Mesendoderm (in vitro differentiated cells): ENCODE measurements at regions not wholly inside any gene's neighbourhood (a gene's known extent, or its start where the extent isn't known, plus 50 kb on each side); places are given as distances from the start of the nearest gene placed in this dataset.

Experiments used
- DNase-seq: peaks from one replicate; pipeline ENCODE4 v3.0.0; 2013
- H2AK5ac ChIP-seq: 2 replicates; pipeline ENCODE4 v1.6.1; 2013; ENCODE audit warnings: low read length, inconsistent platforms
- H2BK120ac ChIP-seq: 2 replicates; pipeline ENCODE4 v1.6.1; 2013; ENCODE audit warnings: low read depth, mild to moderate bottlenecking, low read length, moderate library complexity, mixed read lengths
- H2BK15ac ChIP-seq: replicated peaks from 2 replicates; pipeline ENCODE4 v1.6.1; 2013; ENCODE audit warnings: low read depth, mild to moderate bottlenecking, moderate library complexity
- H2BK5ac ChIP-seq: 2 replicates; pipeline ENCODE4 v1.6.1; 2013; ENCODE audit warnings: low read length, inconsistent platforms
- H3K18ac ChIP-seq: 2 replicates; pipeline ENCODE4 v1.6.1; 2013; ENCODE audit warnings: mild to moderate bottlenecking, low read length, mixed read lengths
- H3K23ac ChIP-seq: one replicate; pipeline ENCODE4 v1.6.1; 2013; ENCODE audit warnings: low read length
- H3K27ac ChIP-seq: 2 replicates; pipeline ENCODE4 v1.5.1; 2013; ENCODE audit warnings: low read depth, mild to moderate bottlenecking, inconsistent platforms, low read length, moderate library complexity
- H3K27me3 ChIP-seq: 2 replicates; pipeline ENCODE4 v1.6.1; 2013; ENCODE audit warnings: low read length, control low read depth, mild to moderate bottlenecking, inconsistent platforms; ENCODE audit not compliant: insufficient read depth, poor library complexity
- H3K36me3 ChIP-seq: 2 replicates; pipeline ENCODE4 v1.6.1; 2013; ENCODE audit warnings: low read length, inconsistent platforms; ENCODE audit not compliant: control insufficient read depth, insufficient read depth
- H3K4ac ChIP-seq: one replicate; pipeline ENCODE4 v1.6.1; 2013; ENCODE audit warnings: low read depth, mild to moderate bottlenecking, low read length, moderate library complexity
- H3K4me1 ChIP-seq: 2 replicates; pipeline ENCODE4 v1.6.1; 2013; ENCODE audit warnings: low read depth, low read length, inconsistent platforms; ENCODE audit not compliant: control insufficient read depth
- H3K4me2 ChIP-seq: 2 replicates; pipeline ENCODE4 v1.6.1; 2013; ENCODE audit warnings: low read length
- H3K4me3 ChIP-seq: 2 replicates; pipeline ENCODE4 v1.5.1; 2013; ENCODE audit warnings: mild to moderate bottlenecking, low read length
- H3K56ac ChIP-seq: one replicate; pipeline ENCODE4 v1.6.1; 2013; ENCODE audit warnings: low read length
- H3K79me1 ChIP-seq: 2 replicates; pipeline ENCODE4 v1.6.1; 2013; ENCODE audit warnings: low read length, inconsistent platforms
- H3K79me2 ChIP-seq: 2 replicates; pipeline ENCODE4 v1.6.1; 2013; ENCODE audit warnings: mild to moderate bottlenecking, low read length; ENCODE audit not compliant: control insufficient read depth, insufficient read depth
- H3K9ac ChIP-seq: 2 replicates; pipeline ENCODE4 v1.6.1; 2013; ENCODE audit warnings: low read length, inconsistent platforms
- H4K5ac ChIP-seq: one replicate; pipeline ENCODE4 v1.6.1; 2013; ENCODE audit warnings: low read length
- H4K8ac ChIP-seq: one replicate; pipeline ENCODE4 v1.6.1; 2013; ENCODE audit warnings: low read depth, mild to moderate bottlenecking, control low read depth, low read length, moderate library complexity
- WGBS: extraction: QIAGEN DNeasy Blood & Tissue Kit; methylation state at CpG from one replicate; pipeline ENCODE4 v1.1.7; 2013; ENCODE audit warnings: low lambda C conversion rate, missing lambda C conversion rate; ENCODE audit not compliant: insufficient coverage; ENCODE audit errors: extremely low coverage; 5-methylcytosine and 5-hydroxymethylcytosine counted together

DNA sequence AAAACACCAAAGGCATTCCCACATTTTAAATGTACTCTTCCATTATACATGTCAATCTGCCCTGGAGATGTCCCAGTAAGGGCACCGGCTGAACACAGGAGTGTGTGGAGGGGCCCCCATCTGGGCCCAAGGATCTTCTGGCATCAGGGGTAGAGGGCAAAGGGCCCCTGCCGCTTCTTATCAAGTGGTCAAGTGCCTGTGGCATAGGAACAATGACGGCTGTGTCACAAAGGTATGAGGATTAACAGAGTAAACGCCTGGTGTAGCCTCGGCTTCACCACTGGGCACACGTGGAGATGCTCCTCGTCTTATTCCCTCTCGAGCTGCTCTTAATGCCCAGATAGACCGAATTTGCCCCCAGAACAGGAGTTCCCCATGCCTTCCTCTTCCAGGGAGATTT is 169.7 kb upstream of the GLI2 start:
- DNase-seq = no peak
- Histone ChIP-seq H3K23ac (no peak overlapping the region), H3K4me1 (no peaks in the 10 kb centered on the region), H4K5ac (no peak overlapping the region), H2BK5ac (no peak overlapping the region), H2AK5ac (no peak overlapping the region), H3K27ac (no peak overlapping the region), H3K79me1 (no peaks in the 10 kb centered on the region), H3K27me3 (no peaks in the 10 kb centered on the region), H3K79me2 (no peaks in the 10 kb centered on the region), H3K36me3 (no peaks in the 10 kb centered on the region), H3K4me3 (no peak overlapping the region), H3K4me2 (no peak overlapping the region), H3K18ac (no peak overlapping the region), H4K8ac (no peak overlapping the region), H2BK15ac (no peak overlapping the region), H3K56ac (no peak overlapping the region), H3K9ac (no peak overlapping the region), H2BK120ac (no peak overlapping the region), H3K4ac (no peak overlapping the region)
- no CpG with 5 or more reads among the region's 9 CpGs for WGBS

- H3K79me2 ChIP-seq = no peaks in the 10 kb centered on the region
- no peaks in the 10 kb centered on the region for H3K4me1 ChIP-seq
- H3K4ac ChIP-seq = no peak overlapping the region
- no peak overlapping the region for H3K4me3 ChIP-seq
- WGBS = no CpG with 5 or more reads among the region's 21 CpGs
- no peak overlapping the region for H3K18ac ChIP-seq
- no peak overlapping the region for H3K56ac ChIP-seq
- H3K4me2 ChIP-seq = no peak overlapping the region
- no peaks in the 10 kb centered on the region for H3K27me3 ChIP-seq
- no peak overlapping the region for H3K23ac ChIP-seq
- H2BK5ac ChIP-seq = no peak overlapping the region
- H3K79me1 ChIP-seq = no peaks in the 10 kb centered on the region
- H3K9ac ChIP-seq = no peak overlapping the region
- no peak overlapping the region for H3K27ac ChIP-seq
- H4K8ac ChIP-seq = no peak overlapping the region
- no peak overlapping the region for H2AK5ac ChIP-seq
- no peaks in the 10 kb centered on the region for H3K36me3 ChIP-seq
- no peak for DNase-seq
- H2BK15ac ChIP-seq = no peak overlapping the region
- H4K5ac ChIP-seq = no peak overlapping the region
- H2BK120ac ChIP-seq = no peak overlapping the region
These were observed 169.2 kb upstream of the GLI2 start for GRCh38 chr2:120566331-120567035.

DNA sequence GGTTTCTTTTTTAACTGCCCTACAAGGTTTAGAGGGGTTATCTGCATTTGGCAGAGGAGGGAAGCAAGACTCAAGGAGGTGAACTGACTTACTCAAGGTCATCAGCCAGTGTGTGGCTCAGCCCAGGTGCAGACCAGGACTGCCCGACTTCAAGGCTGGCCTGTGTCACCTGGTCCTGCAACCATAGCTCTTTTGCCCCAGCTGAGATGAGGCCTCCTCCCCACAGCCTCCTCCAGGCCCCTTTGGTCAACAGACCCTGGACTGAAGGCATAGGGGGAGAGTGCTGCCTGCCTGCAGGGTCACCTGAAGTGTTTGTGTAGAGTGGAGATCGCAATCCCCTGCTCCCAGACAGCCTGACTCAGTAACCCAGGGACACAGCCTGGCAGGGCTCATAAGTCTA is 168.5 kb upstream of the GLI2 start:
- Histone ChIP-seq H3K4me2 (no peak overlapping the region), H4K5ac (no peak overlapping the region), H4K8ac (no peak overlapping the region), H3K4me3 (no peak overlapping the region), H3K4ac (no peak overlapping the region), H3K18ac (no peak overlapping the region), H2BK120ac (no peak overlapping the region), H3K27me3 (no peaks in the 10 kb centered on the region), H3K27ac (no peak overlapping the region), H3K79me2 (no peaks in the 10 kb centered on the region), H3K56ac (no peak overlapping the region), H3K23ac (no peak overlapping the region), H2BK5ac (no peak overlapping the region), H2BK15ac (no peak overlapping the region), H2AK5ac (no peak overlapping the region), H3K9ac (no peak overlapping the region), H3K4me1 (no peaks in the 10 kb centered on the region), H3K36me3 (no peaks in the 10 kb centered on the region), H3K79me1 (no peaks in the 10 kb centered on the region)
- no peak for DNase-seq
- WGBS = no CpG with 5 or more reads among the region's 2 CpGs

GRCh38 chr2:120568089-120568974 is 167.3 kb upstream of the GLI2 start:
- Histone ChIP-seq H3K9ac (no peak overlapping the region), H4K5ac (no peak overlapping the region), H2BK5ac (no peak overlapping the region), H3K36me3 (no peaks in the 10 kb centered on the region), H3K4me2 (no peak overlapping the region), H3K4ac (no peak overlapping the region), H3K4me1 (no peaks in the 10 kb centered on the region), H3K27me3 (no peaks in the 10 kb centered on the region), H3K4me3 (no peak overlapping the region), H3K56ac (no peak overlapping the region), H2AK5ac (no peak overlapping the region), H3K18ac (no peak overlapping the region), H3K79me2 (no peaks in the 10 kb centered on the region), H3K23ac (no peak overlapping the region), H3K79me1 (no peaks in the 10 kb centered on the region), H4K8ac (no peak overlapping the region), H2BK120ac (no peak overlapping the region), H3K27ac (no peak overlapping the region), H2BK15ac (no peak overlapping the region)
- no CpG with 5 or more reads among the region's 10 CpGs for WGBS
- DNase-seq = no peak

DNA sequence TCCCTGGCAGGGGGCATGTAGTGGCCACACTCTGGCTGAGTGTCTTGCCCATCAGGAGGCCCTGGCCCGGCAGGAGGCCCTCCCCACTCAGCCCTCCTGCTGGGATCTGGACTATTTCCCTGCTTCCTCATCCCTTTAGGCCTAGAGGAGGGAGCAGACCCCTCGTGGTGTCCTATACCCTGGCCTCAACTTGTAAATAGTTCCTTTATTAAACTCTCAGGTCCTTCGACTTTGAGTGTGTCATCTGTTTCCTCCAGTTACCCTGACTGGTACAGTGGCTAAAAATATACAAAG is 166.7 kb upstream of the GLI2 start:
- no CpG with 5 or more reads among the region's 3 CpGs for WGBS
- no peak overlapping the region for H3K23ac ChIP-seq

More for the DNA sequence above, 166.7 kb upstream of the GLI2 start:
- Histone ChIP-seq H3K27ac (no peak overlapping the region), H2BK5ac (no peak overlapping the region), H4K5ac (no peak overlapping the region), H4K8ac (no peak overlapping the region), H3K18ac (no peak overlapping the region), H3K56ac (no peak overlapping the region), H3K79me2 (no peaks in the 10 kb centered on the region), H3K4ac (no peak overlapping the region), H3K4me3 (no peak overlapping the region), H2BK15ac (no peak overlapping the region), H3K9ac (no peak overlapping the region), H3K27me3 (no peaks in the 10 kb centered on the region), H3K4me2 (no peak overlapping the region), H3K79me1 (no peaks in the 10 kb centered on the region), H3K4me1 (no peaks in the 10 kb centered on the region), H3K36me3 (no peaks in the 10 kb centered on the region), H2BK120ac (no peak overlapping the region), H2AK5ac (no peak overlapping the region)
- DNase-seq = no peak
